ENCODE measurements at regions not wholly inside any gene's neighbourhood (a gene's known extent, or its start where the extent isn't known, plus 50 kb on each side); places are given as distances from the start of the nearest gene placed in this dataset.

GRCh38 chr12:58819345-58819744 is 101.0 kb downstream of the LRIG3 start:
- no peak for TF ChIP-seq EZH2phosphoT487 (IDR thresholded peaks at IDR 0.05; ENCODE audit: borderline replicate concordance, low read length)
- TF ChIP-seq CTCF (IDR thresholded peaks at IDR 0.05; ENCODE audit: low read depth, low read length, poor library complexity, severe bottlenecking) = no peak

All from DOHH2 (cell line).